ENCODE measurements at regions not wholly inside any gene's neighbourhood (a gene's known extent, or its start where the extent isn't known, plus 50 kb on each side); places are given as distances from the start of the nearest gene placed in this dataset.

DNA sequence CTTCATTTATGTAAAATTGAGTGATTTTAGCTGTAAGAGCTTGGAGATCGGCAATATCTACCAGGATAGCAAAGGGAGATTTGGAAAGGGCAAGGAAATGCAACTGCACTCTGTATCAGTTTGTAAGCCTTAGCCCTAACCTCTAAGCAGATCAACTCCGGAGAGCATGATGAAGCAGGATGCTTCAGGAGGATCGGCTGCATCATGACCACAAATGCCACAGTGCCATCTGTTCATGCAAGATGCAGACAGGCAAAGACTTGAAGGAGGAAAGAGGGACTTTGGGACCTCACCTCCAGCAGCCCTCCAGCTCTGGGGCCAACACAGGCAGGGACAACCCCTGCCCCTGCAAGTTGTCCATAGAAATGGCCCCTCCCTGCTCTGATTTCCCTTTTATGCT, 377.6 kb upstream of the GATB start:
- CTCF ChIA-PET: interaction anchor here (0.6 kb wide), 1 partner anchor 44 kb away, joined by 5 read pairs; no protein-coding TSS in a partner anchor
- no peak for DNase-seq (ENCODE audit: low read depth)
- TF ChIP-seq, protein P1, sequence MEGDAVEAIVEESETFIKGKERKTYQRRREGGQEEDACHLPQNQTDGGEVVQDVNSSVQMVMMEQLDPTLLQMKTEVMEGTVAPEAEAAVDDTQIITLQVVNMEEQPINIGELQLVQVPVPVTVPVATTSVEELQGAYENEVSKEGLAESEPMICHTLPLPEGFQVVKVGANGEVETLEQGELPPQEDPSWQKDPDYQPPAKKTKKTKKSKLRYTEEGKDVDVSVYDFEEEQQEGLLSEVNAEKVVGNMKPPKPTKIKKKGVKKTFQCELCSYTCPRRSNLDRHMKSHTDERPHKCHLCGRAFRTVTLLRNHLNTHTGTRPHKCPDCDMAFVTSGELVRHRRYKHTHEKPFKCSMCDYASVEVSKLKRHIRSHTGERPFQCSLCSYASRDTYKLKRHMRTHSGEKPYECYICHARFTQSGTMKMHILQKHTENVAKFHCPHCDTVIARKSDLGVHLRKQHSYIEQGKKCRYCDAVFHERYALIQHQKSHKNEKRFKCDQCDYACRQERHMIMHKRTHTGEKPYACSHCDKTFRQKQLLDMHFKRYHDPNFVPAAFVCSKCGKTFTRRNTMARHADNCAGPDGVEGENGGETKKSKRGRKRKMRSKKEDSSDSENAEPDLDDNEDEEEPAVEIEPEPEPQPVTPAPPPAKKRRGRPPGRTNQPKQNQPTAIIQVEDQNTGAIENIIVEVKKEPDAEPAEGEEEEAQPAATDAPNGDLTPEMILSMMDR (IDR thresholded peaks at IDR 0.05; ENCODE audit: insufficient read depth, low read depth, low read length): no peak
- POLR2A ChIA-PET: no interaction called here
- H3K36me3 ChIP-seq (ENCODE audit: control insufficient read depth, insufficient read depth, low read length): no peaks in the 10 kb centered on the region
- peaks cover 8% of the 10 kb centered on the region for H3K27me3 ChIP-seq (ENCODE audit: control insufficient read depth, insufficient read depth, low read length)
- no peak overlapping the region for H3K4me3 ChIP-seq (ENCODE audit: low read depth, low read length)

DNA sequence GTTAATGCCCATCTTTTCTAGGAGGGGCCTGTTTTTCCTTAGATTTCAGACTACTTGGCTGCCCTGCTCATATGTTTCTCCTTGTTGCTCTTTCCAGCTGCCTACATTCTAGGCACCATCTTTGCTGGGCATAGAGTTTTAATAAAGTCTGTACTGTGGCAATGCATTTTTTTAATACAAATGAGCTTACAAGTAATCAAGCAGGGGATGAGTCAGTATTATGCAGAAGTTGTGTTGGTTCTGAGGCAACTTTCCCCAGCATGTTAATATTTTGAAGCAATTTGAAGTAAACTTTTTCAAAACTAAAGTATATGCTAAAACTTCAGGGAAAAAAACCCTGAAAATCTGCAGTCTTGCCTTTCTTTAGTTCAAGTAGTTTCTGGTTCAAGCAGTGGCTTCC, 372.0 kb upstream of the GATB start:
- CTCF ChIA-PET: interaction anchor here (1.1 kb wide), 1 partner anchor 26 kb away, joined by 3 read pairs; no protein-coding TSS in a partner anchor
- Histone ChIP-seq H3K36me3 (ENCODE audit: control insufficient read depth, insufficient read depth, low read length) (no peaks in the 10 kb centered on the region), H3K27me3 (ENCODE audit: control insufficient read depth, insufficient read depth, low read length) (peaks cover 8% of the 10 kb centered on the region), H3K4me3 (ENCODE audit: low read depth, low read length) (no peak overlapping the region)
- TF ChIP-seq, protein P1 (IDR thresholded peaks at IDR 0.05; ENCODE audit: insufficient read depth, low read depth, low read length): no peak
- POLR2A ChIA-PET: no interaction called here
- DNase-seq (ENCODE audit: low read depth): no peak

GRCh38 chr4:152128356-152128755, 367.5 kb upstream of the GATB start:
- CTCF ChIA-PET: no interaction called here
- peaks cover 5% of the 10 kb centered on the region for H3K27me3 ChIP-seq (ENCODE audit: control insufficient read depth, insufficient read depth, low read length)
- TF ChIP-seq, protein P1 (IDR thresholded peaks at IDR 0.05; ENCODE audit: insufficient read depth, low read depth, low read length): no peak
- no peaks in the 10 kb centered on the region for H3K36me3 ChIP-seq (ENCODE audit: control insufficient read depth, insufficient read depth, low read length)
- no peak for DNase-seq (ENCODE audit: low read depth)
- POLR2A ChIA-PET: no interaction called here
- H3K4me3 ChIP-seq (ENCODE audit: low read depth, low read length): no peak overlapping the region

GRCh38 chr4:152126238-152126637, 365.4 kb upstream of the GATB start:
- Histone ChIP-seq H3K27me3 (ENCODE audit: control insufficient read depth, insufficient read depth, low read length) (no peaks in the 10 kb centered on the region; the same call in 1 of the 2 replicates), H3K36me3 (ENCODE audit: control insufficient read depth, insufficient read depth, low read length) (no peaks in the 10 kb centered on the region), H3K4me3 (ENCODE audit: low read depth, low read length) (no peak overlapping the region)
- POLR2A ChIA-PET: no interaction called here
- CTCF ChIA-PET: no interaction called here
- TF ChIP-seq, protein P1 (IDR thresholded peaks at IDR 0.05; ENCODE audit: insufficient read depth, low read depth, low read length): no peak
- DNase-seq (ENCODE audit: low read depth): no peak

DNA sequence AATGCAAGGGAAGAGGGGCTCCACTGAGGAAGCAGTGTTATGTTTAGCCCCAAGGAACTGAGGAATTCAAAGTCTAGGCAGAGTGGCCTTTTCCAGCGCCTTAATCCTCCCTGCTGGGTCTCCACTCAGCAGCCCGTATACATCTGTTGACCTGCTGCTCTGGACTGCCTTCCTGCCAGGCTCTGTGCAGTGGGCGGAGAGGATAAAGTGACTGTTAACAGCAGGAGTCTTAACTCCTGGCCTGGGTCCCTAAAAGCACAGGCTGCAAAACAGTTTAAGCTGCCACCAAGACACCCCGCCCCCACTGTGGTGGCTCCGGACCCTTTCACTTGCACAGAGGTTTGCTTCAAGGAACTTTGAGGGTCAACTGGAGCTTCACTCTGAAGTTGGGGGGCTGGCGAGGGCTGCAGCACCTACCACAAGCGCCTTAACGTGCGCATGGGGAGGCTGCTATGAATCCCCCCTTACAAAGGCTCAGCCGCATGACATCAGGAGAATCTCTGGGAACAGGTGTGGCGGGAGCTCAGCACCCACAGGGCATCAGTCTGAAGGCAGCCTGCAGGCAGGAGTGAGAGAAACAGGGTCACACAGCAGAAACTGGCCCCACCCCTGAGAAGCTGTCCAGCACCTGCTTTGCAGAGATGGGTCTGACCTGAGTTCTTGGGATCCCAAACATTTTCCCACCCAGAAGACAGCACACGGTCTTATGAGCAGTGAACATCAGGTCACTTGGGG, 358.2 kb upstream of the GATB start:
- CTCF ChIA-PET: interaction anchor here (0.6 kb wide), 1 partner anchor 216 kb away, joined by 3 read pairs; no protein-coding TSS in a partner anchor

More for the DNA sequence above, 358.2 kb upstream of the GATB start:
- TF ChIP-seq, protein P1 (IDR thresholded peaks at IDR 0.05; ENCODE audit: insufficient read depth, low read depth, low read length): no peak
- POLR2A ChIA-PET: no interaction called here
- H3K27me3 ChIP-seq (ENCODE audit: control insufficient read depth, insufficient read depth, low read length): peaks cover 5% of the 10 kb centered on the region
- no peak overlapping the region for H3K4me3 ChIP-seq (ENCODE audit: low read depth, low read length)
- no peaks in the 10 kb centered on the region for H3K36me3 ChIP-seq (ENCODE audit: control insufficient read depth, insufficient read depth, low read length)
- DNase-seq (ENCODE audit: low read depth): no peak

All from BJ (cell line).